ENCODE measurements at regions not wholly inside any gene's neighbourhood (a gene's known extent, or its start where the extent isn't known, plus 50 kb on each side); places are given as distances from the start of the nearest gene placed in this dataset.

- no peak for TF ChIP-seq CTCF (IDR thresholded peaks at IDR 0.05)
- no peak overlapping the region for H3K27ac ChIP-seq
- intact Hi-C loops (cut with DNase I; ENCODE audit: low total_unique reads), result no loop called here
- H3K4me1 ChIP-seq, result no peaks in the 10 kb centered on the region
- no peaks in the 10 kb centered on the region for H3K36me3 ChIP-seq
- DNase-seq, result no peak
- H3K9me3 ChIP-seq, result no peaks in the 10 kb centered on the region
- H3K4me3 ChIP-seq, result no peak overlapping the region
- no peaks in the 10 kb centered on the region for H3K27me3 ChIP-seq
These were observed 101.8 kb upstream of the UBL3 start for GRCh38 chr13:29952245-29952644.

GRCh38 chr13:29948791-29949190 lies 98.4 kb upstream of the UBL3 start:
- Histone ChIP-seq H3K27ac (peak overlapping the region in 1 of 2 donors; percentile 29), H3K4me3 (no peak overlapping the region), H3K9me3 (no peaks in the 10 kb centered on the region), H3K27me3 (no peaks in the 10 kb centered on the region), H3K4me1 (no peaks in the 10 kb centered on the region), H3K36me3 (no peaks in the 10 kb centered on the region)
- no peak for TF ChIP-seq POLR2A (IDR thresholded peaks at IDR 0.05)
- no peak for TF ChIP-seq CTCF (IDR thresholded peaks at IDR 0.05)
- intact Hi-C loops (cut with DNase I; ENCODE audit: low total_unique reads), result no loop called here
- no peak for DNase-seq

- Histone ChIP-seq H3K36me3 (no peaks in the 10 kb centered on the region), H3K9me3 (no peaks in the 10 kb centered on the region), H3K27ac (peak overlapping the region in 1 of 2 donors; percentile 29), H3K4me1 (no peaks in the 10 kb centered on the region), H3K27me3 (no peaks in the 10 kb centered on the region), H3K4me3 (no peak overlapping the region)
- DNase-seq, result no peak
- intact Hi-C loops (cut with DNase I; ENCODE audit: low total_unique reads), result no loop called here
- TF ChIP-seq CTCF (IDR thresholded peaks at IDR 0.05) (no peak), POLR2A (IDR thresholded peaks at IDR 0.05) (no peak)
These were observed 97.8 kb upstream of the UBL3 start for GRCh38 chr13:29948244-29948643.

- no peak for TF ChIP-seq CTCF (IDR thresholded peaks at IDR 0.05)
- no peak for TF ChIP-seq POLR2A (IDR thresholded peaks at IDR 0.05)
- no peak overlapping the region for H3K4me3 ChIP-seq
- intact Hi-C loops (cut with DNase I; ENCODE audit: low total_unique reads), result no loop called here
- H3K9me3 ChIP-seq, result no peaks in the 10 kb centered on the region
- no peaks in the 10 kb centered on the region for H3K27me3 ChIP-seq
- no peaks in the 10 kb centered on the region for H3K36me3 ChIP-seq
- H3K27ac ChIP-seq, result no peak overlapping the region
- no peaks in the 10 kb centered on the region for H3K4me1 ChIP-seq
- DNase-seq, result no peak
These were observed 97.4 kb upstream of the UBL3 start for GRCh38 chr13:29947839-29948238.

- TF ChIP-seq CTCF (IDR thresholded peaks at IDR 0.05) (no peak), POLR2A (IDR thresholded peaks at IDR 0.05) (no peak)
- no peaks in the 10 kb centered on the region for H3K36me3 ChIP-seq
- no peak for DNase-seq
- H3K27me3 ChIP-seq, result no peaks in the 10 kb centered on the region
- no peaks in the 10 kb centered on the region for H3K9me3 ChIP-seq
- no peak overlapping the region for H3K27ac ChIP-seq
- intact Hi-C loops (cut with DNase I; ENCODE audit: low total_unique reads), result no loop called here
- no peaks in the 10 kb centered on the region for H3K4me1 ChIP-seq
- H3K4me3 ChIP-seq, result no peak overlapping the region
These were observed 95.7 kb upstream of the UBL3 start for GRCh38 chr13:29946093-29946492.

Data from uterus (tissue), 3 donors.